ENCODE measurements at regions not wholly inside any gene's neighbourhood (a gene's known extent, or its start where the extent isn't known, plus 50 kb on each side); places are given as distances from the start of the nearest gene placed in this dataset.

DNA sequence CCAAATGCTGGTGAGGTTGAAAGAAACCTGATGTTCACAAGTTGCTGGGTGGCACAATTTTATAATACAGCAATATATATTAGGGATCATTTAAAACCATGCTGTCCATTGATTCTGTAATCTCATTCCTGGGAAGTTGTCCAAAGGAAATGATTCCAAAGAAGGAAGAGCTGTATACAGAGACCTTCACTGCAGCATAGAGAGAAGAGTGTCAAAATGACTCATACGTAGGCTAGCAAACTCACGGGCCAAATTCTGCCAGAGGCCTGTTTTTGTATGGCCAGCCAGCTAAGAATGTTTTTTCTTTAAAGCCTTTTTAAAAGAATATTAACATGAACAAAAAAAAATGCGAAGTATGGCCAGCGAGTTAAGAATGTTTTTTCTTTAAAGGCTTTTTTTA is 69.2 kb upstream of the MED13L start:
- Histone ChIP-seq H3K4me3 (ENCODE audit: low read depth, low read length) (no peak overlapping the region), H3K27me3 (ENCODE audit: insufficient read depth, low read depth, severe bottlenecking) (no peaks in the 10 kb centered on the region), H3K9me3 (ENCODE audit: severe bottlenecking) (peaks cover 5% of the 10 kb centered on the region), H3K36me3 (no peaks in the 10 kb centered on the region), H3K27ac (no peak overlapping the region)
- no peak for DNase-seq
- TF ChIP-seq, protein P1, sequence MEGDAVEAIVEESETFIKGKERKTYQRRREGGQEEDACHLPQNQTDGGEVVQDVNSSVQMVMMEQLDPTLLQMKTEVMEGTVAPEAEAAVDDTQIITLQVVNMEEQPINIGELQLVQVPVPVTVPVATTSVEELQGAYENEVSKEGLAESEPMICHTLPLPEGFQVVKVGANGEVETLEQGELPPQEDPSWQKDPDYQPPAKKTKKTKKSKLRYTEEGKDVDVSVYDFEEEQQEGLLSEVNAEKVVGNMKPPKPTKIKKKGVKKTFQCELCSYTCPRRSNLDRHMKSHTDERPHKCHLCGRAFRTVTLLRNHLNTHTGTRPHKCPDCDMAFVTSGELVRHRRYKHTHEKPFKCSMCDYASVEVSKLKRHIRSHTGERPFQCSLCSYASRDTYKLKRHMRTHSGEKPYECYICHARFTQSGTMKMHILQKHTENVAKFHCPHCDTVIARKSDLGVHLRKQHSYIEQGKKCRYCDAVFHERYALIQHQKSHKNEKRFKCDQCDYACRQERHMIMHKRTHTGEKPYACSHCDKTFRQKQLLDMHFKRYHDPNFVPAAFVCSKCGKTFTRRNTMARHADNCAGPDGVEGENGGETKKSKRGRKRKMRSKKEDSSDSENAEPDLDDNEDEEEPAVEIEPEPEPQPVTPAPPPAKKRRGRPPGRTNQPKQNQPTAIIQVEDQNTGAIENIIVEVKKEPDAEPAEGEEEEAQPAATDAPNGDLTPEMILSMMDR (IDR thresholded peaks at IDR 0.05; ENCODE audit: low read depth, low read length) = no peak

DNA sequence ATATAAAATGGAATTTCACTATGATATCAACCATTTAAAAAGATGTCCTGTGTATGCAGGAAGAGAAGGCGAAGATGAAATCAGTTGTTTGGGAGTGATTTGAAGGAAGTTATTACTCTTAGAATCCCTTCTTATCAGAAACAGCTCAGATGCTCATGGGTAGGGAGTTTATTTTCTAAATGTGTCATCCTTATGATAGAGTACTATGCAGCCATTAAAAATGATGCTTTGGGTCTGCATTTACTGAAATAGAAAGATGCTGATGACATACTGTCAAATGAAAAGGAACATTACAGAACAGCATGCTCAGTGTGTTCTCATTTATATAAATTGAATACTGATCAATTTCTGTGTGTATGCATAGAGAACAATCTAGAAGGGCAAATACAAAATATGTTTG is 69.8 kb upstream of the MED13L start:
- H3K4me3 ChIP-seq (ENCODE audit: low read depth, low read length) = no peak overlapping the region
- H3K27me3 ChIP-seq (ENCODE audit: insufficient read depth, low read depth, severe bottlenecking) = no peaks in the 10 kb centered on the region
- no peak overlapping the region for H3K27ac ChIP-seq
- H3K9me3 ChIP-seq (ENCODE audit: severe bottlenecking) = peaks cover 5% of the 10 kb centered on the region
- TF ChIP-seq, protein P1 (IDR thresholded peaks at IDR 0.05; ENCODE audit: low read depth, low read length) = no peak
- no peak for DNase-seq
- H3K36me3 ChIP-seq = no peaks in the 10 kb centered on the region

DNA sequence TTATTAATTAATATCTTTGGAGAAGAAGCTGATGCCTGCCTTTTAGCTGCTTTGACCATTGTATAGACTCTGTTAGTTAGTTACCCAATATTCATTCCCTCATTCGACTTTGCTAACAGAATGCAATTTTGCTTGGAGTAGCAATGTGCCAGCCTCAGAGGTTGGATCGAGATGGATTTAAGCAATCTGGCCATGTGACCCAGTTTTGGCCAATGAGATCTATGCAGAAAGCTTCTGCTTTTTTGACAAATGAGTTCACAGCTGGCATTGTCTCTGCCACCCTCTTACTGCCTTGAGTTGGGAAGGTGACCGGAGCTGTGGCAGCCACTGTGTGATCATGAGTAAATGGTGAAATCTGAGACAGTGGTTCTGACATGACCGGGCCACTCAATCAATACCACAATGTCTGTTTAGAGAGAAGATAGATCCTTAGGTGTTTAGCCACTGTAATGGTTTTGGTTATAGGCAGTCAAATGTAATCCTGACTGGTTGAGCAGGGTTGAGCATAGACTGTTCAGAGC is 74.9 kb upstream of the MED13L start:
- H3K27me3 ChIP-seq (ENCODE audit: insufficient read depth, low read depth, severe bottlenecking) = no peaks in the 10 kb centered on the region
- TF ChIP-seq, protein P1 (IDR thresholded peaks at IDR 0.05; ENCODE audit: low read depth, low read length) = no peak
- no peak for DNase-seq
- H3K9me3 ChIP-seq (ENCODE audit: severe bottlenecking) = no peaks in the 10 kb centered on the region
- no peak overlapping the region for H3K27ac ChIP-seq
- H3K4me3 ChIP-seq (ENCODE audit: low read depth, low read length) = no peak overlapping the region
- H3K36me3 ChIP-seq = no peaks in the 10 kb centered on the region

DNA sequence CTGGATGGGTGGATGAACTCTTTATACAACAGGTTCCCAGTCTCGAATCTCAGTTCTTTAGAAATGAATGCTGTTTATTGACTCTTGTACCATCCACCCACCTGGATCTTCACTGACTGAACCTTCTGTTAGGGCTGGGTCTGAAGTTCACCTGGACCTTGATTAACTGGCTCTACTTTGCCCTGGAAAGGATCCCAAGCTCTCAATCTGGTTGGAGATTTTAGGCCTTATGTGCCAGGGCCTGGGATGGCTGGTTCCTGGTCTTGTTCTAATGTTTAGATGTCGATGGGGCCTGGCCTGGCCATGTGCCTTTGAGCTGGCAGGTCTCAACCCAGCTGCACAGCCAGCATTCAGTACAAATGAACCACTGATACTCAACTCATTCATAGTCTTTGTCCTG is 76.5 kb upstream of the MED13L start:
- Histone ChIP-seq H3K9me3 (ENCODE audit: severe bottlenecking) (no peaks in the 10 kb centered on the region), H3K27ac (no peak overlapping the region), H3K27me3 (ENCODE audit: insufficient read depth, low read depth, severe bottlenecking) (no peaks in the 10 kb centered on the region), H3K4me3 (ENCODE audit: low read depth, low read length) (no peak overlapping the region), H3K36me3 (no peaks in the 10 kb centered on the region)
- DNase-seq = no peak
- TF ChIP-seq, protein P1 (IDR thresholded peaks at IDR 0.05; ENCODE audit: low read depth, low read length) = no peak

DNA sequence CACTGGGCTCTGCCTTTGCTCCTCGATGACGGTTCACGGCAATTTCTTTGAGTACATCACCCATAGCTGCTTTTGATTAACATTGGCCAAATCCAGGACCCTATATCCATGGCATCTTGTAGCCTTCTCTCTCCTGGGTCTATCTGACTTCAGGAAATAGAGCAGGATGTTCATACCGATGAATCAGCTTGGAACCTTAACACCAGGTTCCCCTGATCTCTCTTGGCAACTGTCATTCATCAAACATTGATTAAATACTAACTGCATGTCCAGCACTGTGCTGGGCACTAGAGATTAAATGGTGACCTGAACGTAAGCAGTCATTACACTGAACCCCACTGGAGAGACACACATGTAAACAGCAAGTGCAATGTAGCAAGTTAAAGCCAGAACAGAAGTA is 77.0 kb upstream of the MED13L start:
- H3K9me3 ChIP-seq (ENCODE audit: severe bottlenecking) = no peaks in the 10 kb centered on the region
- TF ChIP-seq, protein P1 (IDR thresholded peaks at IDR 0.05; ENCODE audit: low read depth, low read length) = no peak
- DNase-seq = no peak
- no peak overlapping the region for H3K27ac ChIP-seq
- H3K27me3 ChIP-seq (ENCODE audit: insufficient read depth, low read depth, severe bottlenecking) = no peaks in the 10 kb centered on the region
- H3K4me3 ChIP-seq (ENCODE audit: low read depth, low read length) = no peak overlapping the region
- H3K36me3 ChIP-seq = no peaks in the 10 kb centered on the region

Measured in WERI-Rb-1 (cell line).